Body of pancreas (tissue), 4 donors: ENCODE measurements at regions not wholly inside any gene's neighbourhood (a gene's known extent, or its start where the extent isn't known, plus 50 kb on each side); places are given as distances from the start of the nearest gene placed in this dataset.
A peak's percentile ranks its signal among the peaks of the same experiment; 100 is the strongest.

Experiments
- ATAC-seq: fragments of 150-250 bp; one replicate; pipeline ENCODE4 v1.9.1; 2016
- DNase-seq, 4 donors: peaks; one replicate each; pipeline ENCODE4 v3.0.0-alpha.2; 2019
- H3K27ac ChIP-seq, 4 donors: fragments of 200-600 bp; sonication (generic); 1 replicate in 3 of 4; 2 replicates in 1 of 4; pipeline versions ENCODE4 v1.5.1 to v1.6.1; 2016 to 2019; ENCODE audit warnings: mild to moderate bottlenecking in 1 of 4, mixed read lengths in 1 of 4, moderate library complexity in 1 of 4
- H3K27me3 ChIP-seq, 2 donors: fragments of 200-600 bp; sonication (generic); one replicate each; pipeline ENCODE4 v1.6.0; 2016; ENCODE audit warnings: mild to moderate bottlenecking in 1 of 2
- H3K36me3 ChIP-seq, 2 donors: fragments of 200-600 bp; sonication (generic); replicated peaks in 1 of 2; 2 replicates each; pipeline ENCODE4 v1.5.1; 2016; ENCODE audit warnings: low read depth in 2 of 2; ENCODE audit not compliant: insufficient read depth in 1 of 2
- H3K4me1 ChIP-seq: fragments of 200-600 bp; sonication (generic); one replicate; pipeline ENCODE4 v1.6.0; 2016
- H3K4me3 ChIP-seq, 2 donors: fragments of 200-600 bp; sonication (generic); 1 replicate in 1 of 2; 2 replicates in 1 of 2; pipeline ENCODE4 v1.5.1; 2016 to 2019
- H3K9me3 ChIP-seq, 3 donors: fragments of 200-600 bp; sonication (generic); 1 replicate in 2 of 3; 2 replicates in 1 of 3; pipeline ENCODE4 v1.5.1; 2016
- POLR2A ChIP-seq, 3 donors: fragments of 450-650 bp; IDR thresholded peaks; one replicate each; pipeline ENCODE4 v1.6.1; 2016; ENCODE audit warnings: antibody characterized with exemption in 3 of 3, mild to moderate bottlenecking in 2 of 3
- WGBS, 2 donors: methylation state at CpG; one replicate each; pipeline ENCODE4 v1.1.5; 2017; 5-methylcytosine and 5-hydroxymethylcytosine counted together
- intact Hi-C: fragments of 100-400 bp; cut with DNase I; formaldehyde crosslinking; loops from one replicate; pipeline ENCODE4 v1.15.1; 2023
- TF ChIP-seq, protein P1 (sequence below), 7 experiments: fragments of 450-650 bp in 4 of 7; fragments of 200-600 bp in 3 of 7; sonication (generic) in 3 of 7; IDR thresholded peaks; one replicate each; pipeline ENCODE4 v1.5.1; 2016 to 2019; ENCODE audit warnings: antibody characterized with exemption in 7 of 7

DNA sequence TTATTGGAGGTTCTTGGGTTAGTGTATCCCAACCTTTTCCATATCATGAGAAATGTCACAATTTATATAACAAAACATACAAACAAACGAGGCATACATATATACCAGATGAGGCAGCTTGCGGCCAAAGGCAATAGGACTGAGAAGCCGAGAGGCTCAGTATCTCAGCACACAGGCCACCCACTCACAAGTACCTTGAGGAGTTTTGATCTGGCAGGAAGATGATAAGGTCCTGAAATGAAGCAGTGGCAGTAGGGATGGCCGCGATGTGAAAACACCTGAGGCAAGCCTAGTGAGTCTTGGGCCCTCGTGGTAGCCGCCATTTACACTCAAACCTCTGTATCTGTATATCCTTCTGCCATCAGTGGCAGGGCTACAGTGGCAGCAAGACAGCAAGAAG lies 55.3 kb upstream of the PRPS1 start:
- no peak for ATAC-seq
- no peak for DNase-seq
- Histone ChIP-seq H3K4me1 (peaks cover 7% of the 10 kb centered on the region), H3K36me3 (no peaks in the 10 kb centered on the region), H3K27ac (no peak overlapping the region), H3K9me3 (no peaks in the 10 kb centered on the region), H3K27me3 (no peaks in the 10 kb centered on the region), H3K4me3 (no peak overlapping the region)
- no peak for TF ChIP-seq POLR2A (IDR thresholded peaks at IDR 0.05)
- TF ChIP-seq, protein P1, sequence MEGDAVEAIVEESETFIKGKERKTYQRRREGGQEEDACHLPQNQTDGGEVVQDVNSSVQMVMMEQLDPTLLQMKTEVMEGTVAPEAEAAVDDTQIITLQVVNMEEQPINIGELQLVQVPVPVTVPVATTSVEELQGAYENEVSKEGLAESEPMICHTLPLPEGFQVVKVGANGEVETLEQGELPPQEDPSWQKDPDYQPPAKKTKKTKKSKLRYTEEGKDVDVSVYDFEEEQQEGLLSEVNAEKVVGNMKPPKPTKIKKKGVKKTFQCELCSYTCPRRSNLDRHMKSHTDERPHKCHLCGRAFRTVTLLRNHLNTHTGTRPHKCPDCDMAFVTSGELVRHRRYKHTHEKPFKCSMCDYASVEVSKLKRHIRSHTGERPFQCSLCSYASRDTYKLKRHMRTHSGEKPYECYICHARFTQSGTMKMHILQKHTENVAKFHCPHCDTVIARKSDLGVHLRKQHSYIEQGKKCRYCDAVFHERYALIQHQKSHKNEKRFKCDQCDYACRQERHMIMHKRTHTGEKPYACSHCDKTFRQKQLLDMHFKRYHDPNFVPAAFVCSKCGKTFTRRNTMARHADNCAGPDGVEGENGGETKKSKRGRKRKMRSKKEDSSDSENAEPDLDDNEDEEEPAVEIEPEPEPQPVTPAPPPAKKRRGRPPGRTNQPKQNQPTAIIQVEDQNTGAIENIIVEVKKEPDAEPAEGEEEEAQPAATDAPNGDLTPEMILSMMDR (IDR thresholded peaks at IDR 0.05), result no peak
- WGBS, 2 donors, result 87 to 94% methylated on average over 5 of the region's 7 CpGs
- intact Hi-C loops, result no loop called here

DNA sequence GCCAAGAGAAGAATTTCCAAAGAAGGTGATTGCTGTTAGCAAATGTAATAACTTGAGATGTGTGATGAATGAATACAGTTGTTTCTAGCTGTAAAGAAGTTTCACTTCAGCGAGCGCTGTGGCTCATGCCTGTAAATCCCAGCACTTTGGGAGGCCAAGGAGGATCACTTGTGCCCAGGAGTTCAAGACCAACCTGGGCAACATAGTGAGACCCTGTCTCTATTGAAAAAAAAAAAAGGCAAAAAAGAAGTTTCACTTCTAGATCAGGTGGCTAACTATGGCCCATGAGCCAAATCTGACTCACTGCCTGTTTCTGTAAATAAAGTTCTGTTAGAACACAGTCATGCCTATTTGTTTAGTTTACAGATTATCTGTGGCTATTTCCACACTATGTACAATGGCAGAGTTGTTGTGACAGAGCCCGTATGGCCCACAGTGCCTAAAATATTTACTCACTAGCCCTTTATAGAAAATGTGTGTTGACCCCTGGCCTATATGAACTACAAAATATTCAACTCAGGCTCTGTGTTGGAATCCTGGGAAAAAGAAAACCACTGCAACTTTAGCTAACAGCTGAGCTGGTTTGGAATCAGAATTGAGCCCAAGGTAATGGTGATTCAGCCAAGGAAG lies 54.1 kb upstream of the PRPS1 start:
- ATAC-seq (peak; percentile 69), DNase-seq (peak in 2 of 4 donors; percentile 21 to 29)
- intact Hi-C loops, result no loop called here
- H3K4me1 ChIP-seq, result peaks cover 7% of the 10 kb centered on the region
- no peaks in the 10 kb centered on the region for H3K27me3 ChIP-seq
- H3K36me3 ChIP-seq, result no peaks in the 10 kb centered on the region
- H3K27ac ChIP-seq, result peak overlapping the region; percentile 2 to 64 (median 29)
- TF ChIP-seq POLR2A (IDR thresholded peaks at IDR 0.05), result no peak
- TF ChIP-seq, protein P1 (IDR thresholded peaks at IDR 0.05), result no peak
- H3K9me3 ChIP-seq, result no peaks in the 10 kb centered on the region
- 67 to 73% methylated on average over 3 of the region's 3 CpGs for WGBS, 2 donors
- no peak overlapping the region for H3K4me3 ChIP-seq

DNA sequence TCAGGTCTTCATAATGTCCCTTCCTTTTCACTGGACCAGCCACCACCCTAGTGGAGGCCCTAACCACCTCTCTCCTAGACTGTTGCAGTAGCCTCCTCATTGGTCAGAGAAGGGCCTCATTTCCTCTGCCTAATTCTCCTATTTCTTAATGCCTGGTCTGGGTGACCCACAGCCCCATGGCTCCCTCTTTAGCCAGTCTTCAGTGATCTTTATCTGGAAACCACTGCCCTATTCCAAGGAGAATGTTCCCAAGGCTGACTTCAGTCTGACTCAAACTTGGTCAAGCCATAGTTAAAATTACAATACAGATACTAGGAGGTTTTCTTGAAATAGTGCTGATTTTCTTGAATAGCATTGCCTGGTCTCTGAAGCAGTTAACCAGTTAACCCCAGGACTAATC lies 53.6 kb upstream of the PRPS1 start:
- intact Hi-C loops, result no loop called here
- no peaks in the 10 kb centered on the region for H3K9me3 ChIP-seq
- no peaks in the 10 kb centered on the region for H3K27me3 ChIP-seq
- H3K4me3 ChIP-seq, result no peak overlapping the region
- ATAC-seq (no peak), DNase-seq (no peak)
- H3K36me3 ChIP-seq, result no peaks in the 10 kb centered on the region
- no peak for TF ChIP-seq POLR2A (IDR thresholded peaks at IDR 0.05)
- TF ChIP-seq, protein P1 (IDR thresholded peaks at IDR 0.05), result no peak
- H3K27ac ChIP-seq, result peak overlapping the region; percentile 2 to 64 (median 29)
- peaks cover 7% of the 10 kb centered on the region for H3K4me1 ChIP-seq

DNA sequence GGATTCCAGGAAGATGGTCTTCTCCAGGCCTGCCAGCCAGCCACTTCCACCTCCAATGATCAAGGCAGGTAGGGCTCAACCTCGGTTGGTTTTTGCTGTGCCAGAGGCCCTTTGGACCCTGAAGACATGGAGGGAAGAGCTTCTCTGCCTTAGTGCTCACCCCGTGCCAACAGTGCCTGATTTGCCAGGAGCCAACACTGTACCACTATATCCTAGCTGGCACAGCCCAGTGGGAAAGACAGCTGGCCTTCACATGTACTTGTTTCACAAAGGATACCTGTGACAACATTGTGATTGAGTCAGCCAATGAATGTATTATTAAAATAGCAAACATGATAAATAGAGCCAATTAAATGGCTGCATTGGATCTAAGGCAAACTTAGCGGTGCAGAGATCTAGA lies 51.9 kb upstream of the PRPS1 start:
- ATAC-seq (no peak), DNase-seq (peak; percentile 13 to 51 (median 43))
- H3K4me1 ChIP-seq, result peaks cover 7% of the 10 kb centered on the region
- WGBS, 2 donors, result 32 to 46% methylated on average over 2 to 3 of the region's 3 CpGs
- no peaks in the 10 kb centered on the region for H3K27me3 ChIP-seq
- H3K27ac ChIP-seq, result no peak overlapping the region
- no peaks in the 10 kb centered on the region for H3K9me3 ChIP-seq
- intact Hi-C loops, result no loop called here
- H3K36me3 ChIP-seq, result no peaks in the 10 kb centered on the region
- H3K4me3 ChIP-seq, result no peak overlapping the region
- no peak for TF ChIP-seq POLR2A (IDR thresholded peaks at IDR 0.05)
- TF ChIP-seq, protein P1 (IDR thresholded peaks at IDR 0.05), result no peak

DNA sequence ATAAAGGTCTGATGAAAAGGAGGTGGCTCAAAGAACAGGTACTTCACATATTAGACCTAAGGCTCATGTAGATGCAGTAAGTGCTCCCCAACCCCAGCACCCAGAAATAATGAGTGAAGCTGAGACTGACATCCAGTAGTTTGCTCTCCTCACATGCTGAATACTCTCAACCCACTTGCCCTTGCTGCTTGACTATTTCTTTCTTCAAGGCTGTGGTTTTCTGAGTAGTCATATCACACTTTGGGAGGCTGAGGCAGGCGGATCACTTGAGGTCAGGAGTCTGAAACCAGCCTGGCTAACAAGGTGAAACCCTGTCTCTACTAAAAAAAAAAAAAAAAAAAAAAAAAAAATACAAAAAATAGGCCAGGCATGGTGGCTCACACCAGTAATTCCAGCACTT lies 51.5 kb upstream of the PRPS1 start:
- 57 to 71% methylated on average over 1 of the region's 1 CpG for WGBS, 2 donors
- intact Hi-C loops, result no loop called here
- ATAC-seq (no peak), DNase-seq (no peak)
- TF ChIP-seq, protein P1 (IDR thresholded peaks at IDR 0.05), result no peak
- peaks cover 7% of the 10 kb centered on the region for H3K4me1 ChIP-seq
- no peak overlapping the region for H3K27ac ChIP-seq
- H3K9me3 ChIP-seq, result no peaks in the 10 kb centered on the region
- H3K4me3 ChIP-seq, result no peak overlapping the region
- no peaks in the 10 kb centered on the region for H3K27me3 ChIP-seq
- H3K36me3 ChIP-seq, result no peaks in the 10 kb centered on the region
